ENCODE measurements at regions not wholly inside any gene's neighbourhood (a gene's known extent, or its start where the extent isn't known, plus 50 kb on each side); places are given as distances from the start of the nearest gene placed in this dataset. TPM values are rescaled to one million over a fixed set of nuclear protein-coding genes. Genes with fewer than 3 reads are reported as not detected.

- no peak for TF ChIP-seq CTCF (IDR thresholded peaks at IDR 0.05; ENCODE audit: control extremely low read depth, extremely low read depth)
- Histone ChIP-seq H3K27me3 (ENCODE audit: control insufficient read depth in 3 of 3, insufficient read depth in 3 of 3, low read length in 2 of 3) (peaks cover 0 to 6% (median 6%) of the 10 kb centered on the region in 3 donors), H3K27ac (ENCODE audit: low read depth in 1 of 2, low read length in 1 of 2) (no peak overlapping the region), H3K9ac (ENCODE audit: insufficient read depth in 1 of 2, low read length in 2 of 2) (no peak overlapping the region), H3K4me1 (ENCODE audit: control insufficient read depth in 5 of 5, insufficient read depth in 5 of 5, low read length in 5 of 5) (peaks cover 0 to 19% (median 9%) of the 10 kb centered on the region in 5 donors), H3K36me3 (ENCODE audit: control insufficient read depth in 4 of 4, insufficient read depth in 4 of 4, low read length in 4 of 4) (no peaks in the 10 kb centered on the region), H3K9me3 (ENCODE audit: control insufficient read depth in 4 of 4, insufficient read depth in 3 of 4, low read length in 3 of 4) (no peaks in the 10 kb centered on the region), H3K4me3 (no peak overlapping the region)
- DNase-seq = no peak
- WGBS, 2 donors = 57 to 67% methylated on average over 2 of the region's 2 CpGs
- ATAC-seq (ENCODE audit: insufficient read depth, low FRiP score) = no peak
Observed at GRCh38 chr1:116320874-116321273, 52.2 kb upstream of the ATP1A1 start.

GRCh38 chr1:116321766-116322175 is 51.3 kb upstream of the ATP1A1 start:
- WGBS, 2 donors = 68 to 84% methylated on average over 5 of the region's 5 CpGs
- H3K9ac ChIP-seq (ENCODE audit: insufficient read depth in 1 of 2, low read length in 2 of 2) = no peak overlapping the region
- no peaks in the 10 kb centered on the region for H3K36me3 ChIP-seq (ENCODE audit: control insufficient read depth in 4 of 4, insufficient read depth in 4 of 4, low read length in 4 of 4)
- H3K27ac ChIP-seq (ENCODE audit: low read depth in 1 of 2, low read length in 1 of 2) = no peak overlapping the region
- DNase-seq (no peak), ATAC-seq (ENCODE audit: insufficient read depth, low FRiP score) (no peak)
- peaks cover 0 to 6% (median 3%) of the 10 kb centered on the region in 3 donors for H3K27me3 ChIP-seq (ENCODE audit: control insufficient read depth in 3 of 3, insufficient read depth in 3 of 3, low read length in 2 of 3)
- no peak for TF ChIP-seq CTCF (IDR thresholded peaks at IDR 0.05; ENCODE audit: control extremely low read depth, extremely low read depth)
- H3K9me3 ChIP-seq (ENCODE audit: control insufficient read depth in 4 of 4, insufficient read depth in 3 of 4, low read length in 3 of 4) = no peaks in the 10 kb centered on the region
- H3K4me3 ChIP-seq = no peak overlapping the region
- H3K4me1 ChIP-seq (ENCODE audit: control insufficient read depth in 5 of 5, insufficient read depth in 5 of 5, low read length in 5 of 5) = peaks cover 0 to 18% (median 8%) of the 10 kb centered on the region in 5 donors

- ATAC-seq (ENCODE audit: insufficient read depth, low FRiP score) (no peak), DNase-seq (no peak)
- H3K36me3 ChIP-seq (ENCODE audit: control insufficient read depth in 4 of 4, insufficient read depth in 4 of 4, low read length in 4 of 4) = no peaks in the 10 kb centered on the region
- no peak overlapping the region for H3K27ac ChIP-seq (ENCODE audit: low read depth in 1 of 2, low read length in 1 of 2)
- H3K4me1 ChIP-seq (ENCODE audit: control insufficient read depth in 5 of 5, insufficient read depth in 5 of 5, low read length in 5 of 5) = peaks cover 0 to 15% (median 8%) of the 10 kb centered on the region in 5 donors
- H3K9me3 ChIP-seq (ENCODE audit: control insufficient read depth in 4 of 4, insufficient read depth in 3 of 4, low read length in 3 of 4) = no peaks in the 10 kb centered on the region
- 83% methylated on average over 3 of the region's 3 CpGs for WGBS, 2 donors
- TF ChIP-seq CTCF (IDR thresholded peaks at IDR 0.05; ENCODE audit: control extremely low read depth, extremely low read depth) = no peak
- no peak overlapping the region for H3K4me3 ChIP-seq
- H3K27me3 ChIP-seq (ENCODE audit: control insufficient read depth in 3 of 3, insufficient read depth in 3 of 3, low read length in 2 of 3) = peaks cover 0 to 3% (median 2%) of the 10 kb centered on the region in 3 donors
- no peak overlapping the region for H3K9ac ChIP-seq (ENCODE audit: insufficient read depth in 1 of 2, low read length in 2 of 2)
Observed at GRCh38 chr1:116322752-116323405, 50.2 kb upstream of the ATP1A1 start.

Small RNA genes in the stretch of these regions (small RNA-seq; reads per million reads assigned to genes)
- not detected for gene RF00012 (ENCODE audit: low replicate concordance)

Data from lung (tissue), 12 donors.